ENCODE measurements at regions not wholly inside any gene's neighbourhood (a gene's known extent, or its start where the extent isn't known, plus 50 kb on each side); places are given as distances from the start of the nearest gene placed in this dataset.

- H3K79me2 ChIP-seq (ENCODE audit: control insufficient read depth, insufficient read depth, low read length), result no peaks in the 10 kb centered on the region
- no peaks in the 10 kb centered on the region for H3K27me3 ChIP-seq (ENCODE audit: control insufficient read depth, insufficient read depth, low read length)
- TF ChIP-seq EZH2 (IDR thresholded peaks at IDR 0.05; ENCODE audit: low read length, missing control alignments), result no peak
- TF ChIP-seq, protein P1, sequence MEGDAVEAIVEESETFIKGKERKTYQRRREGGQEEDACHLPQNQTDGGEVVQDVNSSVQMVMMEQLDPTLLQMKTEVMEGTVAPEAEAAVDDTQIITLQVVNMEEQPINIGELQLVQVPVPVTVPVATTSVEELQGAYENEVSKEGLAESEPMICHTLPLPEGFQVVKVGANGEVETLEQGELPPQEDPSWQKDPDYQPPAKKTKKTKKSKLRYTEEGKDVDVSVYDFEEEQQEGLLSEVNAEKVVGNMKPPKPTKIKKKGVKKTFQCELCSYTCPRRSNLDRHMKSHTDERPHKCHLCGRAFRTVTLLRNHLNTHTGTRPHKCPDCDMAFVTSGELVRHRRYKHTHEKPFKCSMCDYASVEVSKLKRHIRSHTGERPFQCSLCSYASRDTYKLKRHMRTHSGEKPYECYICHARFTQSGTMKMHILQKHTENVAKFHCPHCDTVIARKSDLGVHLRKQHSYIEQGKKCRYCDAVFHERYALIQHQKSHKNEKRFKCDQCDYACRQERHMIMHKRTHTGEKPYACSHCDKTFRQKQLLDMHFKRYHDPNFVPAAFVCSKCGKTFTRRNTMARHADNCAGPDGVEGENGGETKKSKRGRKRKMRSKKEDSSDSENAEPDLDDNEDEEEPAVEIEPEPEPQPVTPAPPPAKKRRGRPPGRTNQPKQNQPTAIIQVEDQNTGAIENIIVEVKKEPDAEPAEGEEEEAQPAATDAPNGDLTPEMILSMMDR (conservative IDR thresholded peaks at IDR 0.05 in 1 of 2, IDR thresholded peaks at IDR 0.05 in 1 of 2; ENCODE audit: low read depth in 1 of 2, low read length in 2 of 2), result peak in 1 of 2 donors; percentile 6
- no peak overlapping the region for H3K4me2 ChIP-seq (ENCODE audit: extremely low read depth, insufficient read depth, low read length)
- no peaks in the 10 kb centered on the region for H4K20me1 ChIP-seq (ENCODE audit: control insufficient read depth, extremely low read depth, insufficient read depth, low read length)
- H2AFZ ChIP-seq (ENCODE audit: low read length), result no peak overlapping the region
- H3K27ac ChIP-seq (ENCODE audit: insufficient read depth, low read length), result no peak overlapping the region
- H3K36me3 ChIP-seq (ENCODE audit: control insufficient read depth, insufficient read depth, low read length), result no peaks in the 10 kb centered on the region
- H3K9ac ChIP-seq (ENCODE audit: insufficient read depth, low read length), result no peak overlapping the region
- no peak for DNase-seq (ENCODE audit: low read depth in 2 of 2)
- no peaks in the 10 kb centered on the region for H3K9me3 ChIP-seq (ENCODE audit: control insufficient read depth, insufficient read depth, low read depth, low read length)
- no peak overlapping the region for H3K4me3 ChIP-seq (replicated peaks in 1 of 4; ENCODE audit: control extremely low read depth in 1 of 4, insufficient read depth in 1 of 4, low read depth in 3 of 4, low read length in 4 of 4)
- no peaks in the 10 kb centered on the region for H3K4me1 ChIP-seq (ENCODE audit: control insufficient read depth, extremely low read depth, insufficient read depth, low read length)
Observed at GRCh38 chr18:25915907-25916306, 174.5 kb downstream of the SS18 start.

GRCh38 chr18:25898965-25899364, 191.4 kb downstream of the SS18 start:
- no peak overlapping the region for H2AFZ ChIP-seq (ENCODE audit: low read length)
- no peak overlapping the region for H3K4me2 ChIP-seq (ENCODE audit: extremely low read depth, insufficient read depth, low read length)
- no peaks in the 10 kb centered on the region for H3K9me3 ChIP-seq (ENCODE audit: control insufficient read depth, insufficient read depth, low read depth, low read length)
- no peaks in the 10 kb centered on the region for H3K36me3 ChIP-seq (ENCODE audit: control insufficient read depth, insufficient read depth, low read length)
- H3K79me2 ChIP-seq (ENCODE audit: control insufficient read depth, insufficient read depth, low read length), result no peaks in the 10 kb centered on the region
- H3K27me3 ChIP-seq (ENCODE audit: control insufficient read depth, insufficient read depth, low read length), result no peaks in the 10 kb centered on the region
- TF ChIP-seq, protein P1 (conservative IDR thresholded peaks at IDR 0.05 in 1 of 2, IDR thresholded peaks at IDR 0.05 in 1 of 2; ENCODE audit: low read depth in 1 of 2, low read length in 2 of 2), result no peak
- no peak for TF ChIP-seq EZH2 (IDR thresholded peaks at IDR 0.05; ENCODE audit: low read length, missing control alignments)
- H3K27ac ChIP-seq (ENCODE audit: insufficient read depth, low read length), result no peak overlapping the region
- H4K20me1 ChIP-seq (ENCODE audit: control insufficient read depth, extremely low read depth, insufficient read depth, low read length), result no peaks in the 10 kb centered on the region
- DNase-seq (ENCODE audit: low read depth in 2 of 2), result no peak
- no peak overlapping the region for H3K9ac ChIP-seq (ENCODE audit: insufficient read depth, low read length)
- no peaks in the 10 kb centered on the region for H3K4me1 ChIP-seq (ENCODE audit: control insufficient read depth, extremely low read depth, insufficient read depth, low read length)
- H3K4me3 ChIP-seq (replicated peaks in 1 of 4; ENCODE audit: control extremely low read depth in 1 of 4, insufficient read depth in 1 of 4, low read depth in 3 of 4, low read length in 4 of 4), result no peak overlapping the region

DNA sequence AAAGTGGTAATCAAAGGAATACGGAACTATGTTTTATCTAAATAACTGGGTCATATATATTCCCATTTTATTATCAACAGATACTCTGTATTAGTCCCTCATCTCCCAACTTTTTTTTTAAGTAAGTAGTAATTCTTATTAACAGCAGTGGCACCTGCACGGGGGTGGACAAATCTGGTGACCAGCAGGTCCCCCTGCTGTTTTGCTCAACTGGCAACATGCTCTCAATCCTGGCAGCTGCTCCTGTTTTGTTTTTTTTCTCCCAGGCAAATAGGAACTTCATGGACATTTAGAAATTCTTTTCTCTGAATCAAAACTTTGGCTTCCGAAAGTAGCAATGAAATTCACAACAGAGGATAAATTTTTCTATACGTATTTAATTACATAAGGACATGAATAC, 193.5 kb downstream of the SS18 start:
- Histone ChIP-seq H3K4me2 (ENCODE audit: extremely low read depth, insufficient read depth, low read length) (no peak overlapping the region), H4K20me1 (ENCODE audit: control insufficient read depth, extremely low read depth, insufficient read depth, low read length) (no peaks in the 10 kb centered on the region), H3K36me3 (ENCODE audit: control insufficient read depth, insufficient read depth, low read length) (no peaks in the 10 kb centered on the region), H3K9ac (ENCODE audit: insufficient read depth, low read length) (no peak overlapping the region), H3K27me3 (ENCODE audit: control insufficient read depth, insufficient read depth, low read length) (no peaks in the 10 kb centered on the region), H3K4me1 (ENCODE audit: control insufficient read depth, extremely low read depth, insufficient read depth, low read length) (no peaks in the 10 kb centered on the region), H3K79me2 (ENCODE audit: control insufficient read depth, insufficient read depth, low read length) (no peaks in the 10 kb centered on the region), H3K9me3 (ENCODE audit: control insufficient read depth, insufficient read depth, low read depth, low read length) (no peaks in the 10 kb centered on the region), H3K27ac (ENCODE audit: insufficient read depth, low read length) (no peak overlapping the region), H3K4me3 (replicated peaks in 1 of 4; ENCODE audit: control extremely low read depth in 1 of 4, insufficient read depth in 1 of 4, low read depth in 3 of 4, low read length in 4 of 4) (no peak overlapping the region), H2AFZ (ENCODE audit: low read length) (no peak overlapping the region)
- DNase-seq (ENCODE audit: low read depth in 2 of 2), result no peak
- no peak for TF ChIP-seq EZH2 (IDR thresholded peaks at IDR 0.05; ENCODE audit: low read length, missing control alignments)
- TF ChIP-seq, protein P1 (conservative IDR thresholded peaks at IDR 0.05 in 1 of 2, IDR thresholded peaks at IDR 0.05 in 1 of 2; ENCODE audit: low read depth in 1 of 2, low read length in 2 of 2), result no peak
